ENCODE measurements at regions not wholly inside any gene's neighbourhood (a gene's known extent, or its start where the extent isn't known, plus 50 kb on each side); places are given as distances from the start of the nearest gene placed in this dataset.
"Not testable (repeated sequence)": the region's sequence is repeated elsewhere in the genome, so short reads cannot be mapped to it uniquely, and the experiment has no call there.

- DNase-seq: no peak
These were observed 234.0 kb upstream of the RREB1 start for GRCh38 chr6:6873778-6874177.

GRCh38 chr6:6875818-6876470 lies 231.8 kb upstream of the RREB1 start:
- DNase-seq: no peak

GRCh38 chr6:6877792-6878191 lies 230.0 kb upstream of the RREB1 start:
- DNase-seq: not testable (repeated sequence)

- no peak for DNase-seq
These were observed 228.7 kb upstream of the RREB1 start for GRCh38 chr6:6878887-6879585.

GRCh38 chr6:6879586-6879974 lies 228.2 kb upstream of the RREB1 start:
- not testable (repeated sequence) for DNase-seq

- DNase-seq: no peak
These were observed 226.9 kb upstream of the RREB1 start for GRCh38 chr6:6880745-6881437.

- no peak for DNase-seq
These were observed 226.1 kb upstream of the RREB1 start for GRCh38 chr6:6881438-6882225.

- no peak for DNase-seq
These were observed 225.2 kb upstream of the RREB1 start for GRCh38 chr6:6882592-6882991.

GRCh38 chr6:6883011-6883410 lies 224.8 kb upstream of the RREB1 start:
- no peak for DNase-seq

GRCh38 chr6:6884193-6884627 lies 223.6 kb upstream of the RREB1 start:
- DNase-seq: no peak

- DNase-seq: no peak
These were observed 222.8 kb upstream of the RREB1 start for GRCh38 chr6:6884916-6885315.

GRCh38 chr6:6885521-6886170 lies 222.1 kb upstream of the RREB1 start:
- no peak for DNase-seq

- no peak for DNase-seq
These were observed 221.4 kb upstream of the RREB1 start for GRCh38 chr6:6886171-6886885.

GRCh38 chr6:6886886-6887285 lies 220.9 kb upstream of the RREB1 start:
- no peak for DNase-seq

- no peak for DNase-seq
These were observed 218.2 kb upstream of the RREB1 start for GRCh38 chr6:6889601-6890000.

- no peak for DNase-seq
These were observed 217.3 kb upstream of the RREB1 start for GRCh38 chr6:6890400-6890858.

GRCh38 chr6:6891125-6891721 lies 216.5 kb upstream of the RREB1 start:
- peak; percentile 23 for DNase-seq

- no peak for DNase-seq
These were observed 215.8 kb upstream of the RREB1 start for GRCh38 chr6:6891949-6892461.

GRCh38 chr6:6892744-6893583 lies 214.8 kb upstream of the RREB1 start:
- no peak for DNase-seq

GRCh38 chr6:6893701-6894100 lies 214.1 kb upstream of the RREB1 start:
- DNase-seq: no peak

All from NCI-H187 treated with DMSO at 0.1 percent for 48 hours (cell line).